ENCODE measurements at regions not wholly inside any gene's neighbourhood (a gene's known extent, or its start where the extent isn't known, plus 50 kb on each side); places are given as distances from the start of the nearest gene placed in this dataset.

DNA sequence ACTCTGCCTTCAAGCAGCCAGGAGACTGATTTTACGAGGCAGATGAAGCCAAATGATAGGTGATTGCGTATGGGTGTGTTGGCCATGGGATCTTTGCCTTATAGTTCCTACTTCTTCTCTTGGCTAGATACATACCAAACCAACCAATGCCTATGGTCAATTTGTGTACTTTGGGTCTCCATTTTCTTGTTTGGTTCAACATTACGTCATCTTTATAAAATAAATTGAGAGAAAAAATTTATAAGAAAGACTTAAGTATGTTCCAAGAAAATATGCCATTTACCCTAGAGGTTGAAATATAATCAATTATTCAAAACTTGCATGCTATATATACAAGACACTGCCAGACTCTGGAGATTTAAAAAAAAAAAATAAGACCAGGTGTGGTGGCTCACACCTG lies 150.9 kb downstream of the SP3 start:
- TF ChIP-seq, protein P1, sequence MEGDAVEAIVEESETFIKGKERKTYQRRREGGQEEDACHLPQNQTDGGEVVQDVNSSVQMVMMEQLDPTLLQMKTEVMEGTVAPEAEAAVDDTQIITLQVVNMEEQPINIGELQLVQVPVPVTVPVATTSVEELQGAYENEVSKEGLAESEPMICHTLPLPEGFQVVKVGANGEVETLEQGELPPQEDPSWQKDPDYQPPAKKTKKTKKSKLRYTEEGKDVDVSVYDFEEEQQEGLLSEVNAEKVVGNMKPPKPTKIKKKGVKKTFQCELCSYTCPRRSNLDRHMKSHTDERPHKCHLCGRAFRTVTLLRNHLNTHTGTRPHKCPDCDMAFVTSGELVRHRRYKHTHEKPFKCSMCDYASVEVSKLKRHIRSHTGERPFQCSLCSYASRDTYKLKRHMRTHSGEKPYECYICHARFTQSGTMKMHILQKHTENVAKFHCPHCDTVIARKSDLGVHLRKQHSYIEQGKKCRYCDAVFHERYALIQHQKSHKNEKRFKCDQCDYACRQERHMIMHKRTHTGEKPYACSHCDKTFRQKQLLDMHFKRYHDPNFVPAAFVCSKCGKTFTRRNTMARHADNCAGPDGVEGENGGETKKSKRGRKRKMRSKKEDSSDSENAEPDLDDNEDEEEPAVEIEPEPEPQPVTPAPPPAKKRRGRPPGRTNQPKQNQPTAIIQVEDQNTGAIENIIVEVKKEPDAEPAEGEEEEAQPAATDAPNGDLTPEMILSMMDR (IDR thresholded peaks at IDR 0.05): no peak
- no peak for TF ChIP-seq EP300 (IDR thresholded peaks at IDR 0.05; ENCODE audit: low read depth)
- TF ChIP-seq POLR2AphosphoS5 (IDR thresholded peaks at IDR 0.05): no peak

All from transverse colon (tissue), 4 donors.